ENCODE measurements at regions not wholly inside any gene's neighbourhood (a gene's known extent, or its start where the extent isn't known, plus 50 kb on each side); places are given as distances from the start of the nearest gene placed in this dataset.
A peak's percentile ranks its signal among the peaks of the same experiment; 100 is the strongest.

DNA sequence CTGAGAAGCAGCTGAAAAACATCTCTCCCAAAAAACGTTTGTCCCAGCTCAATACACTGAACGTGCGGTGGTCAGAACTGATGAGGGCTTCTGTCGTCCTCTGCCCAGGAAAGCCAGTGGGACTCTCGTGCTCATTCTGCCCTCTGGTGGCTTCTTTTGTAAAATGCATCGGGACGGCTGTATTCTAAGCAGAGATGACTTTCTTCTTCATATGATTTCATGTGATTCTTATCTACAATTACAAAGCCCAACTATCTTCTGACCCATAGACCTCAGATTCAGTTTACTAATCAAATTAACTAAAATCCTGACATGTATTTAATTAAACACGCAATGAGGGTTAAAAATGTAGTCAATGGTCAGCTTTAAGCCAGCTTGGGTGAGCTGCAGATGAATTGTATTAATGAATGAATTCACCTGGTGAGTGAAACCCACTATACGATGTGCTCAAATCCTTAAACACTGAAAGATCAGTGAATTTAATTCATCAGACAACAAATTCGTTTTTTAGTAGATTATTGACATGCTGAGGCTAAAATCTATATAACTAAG, 117.6 kb upstream of the FAM204A start:
- no peak for TF ChIP-seq EZH2 (IDR thresholded peaks at IDR 0.05; ENCODE audit: low read length, unreplicated experiment)
- TF ChIP-seq, protein P1, sequence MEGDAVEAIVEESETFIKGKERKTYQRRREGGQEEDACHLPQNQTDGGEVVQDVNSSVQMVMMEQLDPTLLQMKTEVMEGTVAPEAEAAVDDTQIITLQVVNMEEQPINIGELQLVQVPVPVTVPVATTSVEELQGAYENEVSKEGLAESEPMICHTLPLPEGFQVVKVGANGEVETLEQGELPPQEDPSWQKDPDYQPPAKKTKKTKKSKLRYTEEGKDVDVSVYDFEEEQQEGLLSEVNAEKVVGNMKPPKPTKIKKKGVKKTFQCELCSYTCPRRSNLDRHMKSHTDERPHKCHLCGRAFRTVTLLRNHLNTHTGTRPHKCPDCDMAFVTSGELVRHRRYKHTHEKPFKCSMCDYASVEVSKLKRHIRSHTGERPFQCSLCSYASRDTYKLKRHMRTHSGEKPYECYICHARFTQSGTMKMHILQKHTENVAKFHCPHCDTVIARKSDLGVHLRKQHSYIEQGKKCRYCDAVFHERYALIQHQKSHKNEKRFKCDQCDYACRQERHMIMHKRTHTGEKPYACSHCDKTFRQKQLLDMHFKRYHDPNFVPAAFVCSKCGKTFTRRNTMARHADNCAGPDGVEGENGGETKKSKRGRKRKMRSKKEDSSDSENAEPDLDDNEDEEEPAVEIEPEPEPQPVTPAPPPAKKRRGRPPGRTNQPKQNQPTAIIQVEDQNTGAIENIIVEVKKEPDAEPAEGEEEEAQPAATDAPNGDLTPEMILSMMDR (conservative IDR thresholded peaks at IDR 0.05; ENCODE audit: low read depth, low read length) = peak; percentile 71

Data from PC-3 (cell line).